ENCODE measurements at regions not wholly inside any gene's neighbourhood (a gene's known extent, or its start where the extent isn't known, plus 50 kb on each side); places are given as distances from the start of the nearest gene placed in this dataset.

- Histone ChIP-seq H3K9me3 (no peaks in the 10 kb centered on the region), H3K36me3 (no peaks in the 10 kb centered on the region), H3K27me3 (no peaks in the 10 kb centered on the region), H3K4me3 (replicated peaks in 1 of 3) (no peak overlapping the region), H3K4me1 (no peaks in the 10 kb centered on the region), H3K27ac (no peak overlapping the region)
- TF ChIP-seq POLR2A (IDR thresholded peaks at IDR 0.05) = no peak
- no peak for TF ChIP-seq CTCF (IDR thresholded peaks at IDR 0.05)
- intact Hi-C loops (cut with DNase I) = no loop called here
- WGBS, 2 donors = 48 to 53% methylated on average over 2 of the region's 2 CpGs
- DNase-seq = no peak
Observed at GRCh38 chr14:53209370-53209769, 56.2 kb upstream of the DDHD1 start.

All from thyroid gland (tissue), 4 donors.